RKO (cell line): ENCODE measurements at regions not wholly inside any gene's neighbourhood (a gene's known extent, or its start where the extent isn't known, plus 50 kb on each side); places are given as distances from the start of the nearest gene placed in this dataset.
"Not testable (repeated sequence)": the region's sequence is repeated elsewhere in the genome, so short reads cannot be mapped to it uniquely, and the experiment has no call there.

Source experiments
- DNase-seq: peaks from one replicate; pipeline ENCODE4 v3.0.0-alpha.2; 2016; ENCODE audit warnings: low spot score

DNA sequence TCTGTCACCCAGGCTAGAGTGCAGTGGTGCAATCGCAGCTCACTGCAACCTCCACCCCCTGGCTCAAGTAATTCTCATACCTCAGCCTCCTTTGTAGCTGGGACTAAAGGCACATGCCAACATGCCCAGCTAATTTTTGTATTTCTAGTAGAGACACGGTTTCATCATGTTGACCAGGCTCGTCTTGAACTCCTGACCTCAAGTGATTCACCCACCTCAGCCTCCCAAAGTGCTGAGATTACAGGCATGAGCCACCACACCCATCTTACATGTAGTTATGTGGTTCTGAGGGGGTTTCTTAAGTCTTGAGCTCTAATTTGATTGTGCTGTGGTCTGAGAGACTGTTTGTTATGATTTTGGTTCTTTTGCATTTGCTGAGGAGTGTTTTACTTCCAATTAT is 57.3 kb upstream of the USP15 start:
- not testable (repeated sequence) for DNase-seq

DNA sequence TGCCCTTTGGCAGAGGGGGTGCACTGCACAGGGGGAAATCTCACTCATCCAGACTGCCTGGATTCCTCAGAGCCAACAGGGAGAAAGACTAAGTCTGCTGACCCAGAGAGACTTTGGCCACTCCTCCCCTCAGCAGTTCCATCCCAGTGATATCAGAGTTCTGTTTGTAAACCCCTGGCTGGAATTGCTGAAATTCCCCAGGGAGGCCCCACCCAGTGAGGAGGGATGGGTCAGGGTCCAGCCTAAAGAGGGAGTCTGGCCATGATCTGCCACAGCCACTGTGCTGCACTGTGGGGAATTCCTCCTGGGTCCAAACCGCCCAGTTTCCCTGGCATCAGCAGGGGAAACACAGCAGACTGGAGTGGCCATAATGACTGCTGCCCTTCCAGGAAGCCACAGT is 54.9 kb upstream of the USP15 start:
- DNase-seq, result no peak

DNA sequence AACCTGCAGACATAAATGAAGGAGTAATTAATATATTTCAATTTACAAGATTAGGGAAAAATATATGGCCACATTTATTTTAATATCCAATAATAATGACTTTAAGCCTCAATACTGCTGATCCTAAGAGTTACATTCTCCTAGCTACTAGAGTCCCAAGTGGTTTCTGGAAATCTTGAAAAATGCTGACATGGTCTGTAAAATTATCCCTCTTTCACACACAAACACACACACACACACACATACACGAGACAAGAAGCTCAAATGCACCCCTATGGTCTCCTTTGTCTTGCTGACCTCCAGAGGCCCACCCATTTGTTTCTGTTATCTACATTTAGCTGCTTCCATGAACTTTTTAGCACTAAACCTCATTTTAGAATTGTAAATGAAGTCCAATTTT is 53.0 kb upstream of the USP15 start:
- DNase-seq, result no peak
